ENCODE measurements at regions not wholly inside any gene's neighbourhood (a gene's known extent, or its start where the extent isn't known, plus 50 kb on each side); places are given as distances from the start of the nearest gene placed in this dataset.
"Not testable (repeated sequence)": the region's sequence is repeated elsewhere in the genome, so short reads cannot be mapped to it uniquely, and the experiment has no call there.

DNA sequence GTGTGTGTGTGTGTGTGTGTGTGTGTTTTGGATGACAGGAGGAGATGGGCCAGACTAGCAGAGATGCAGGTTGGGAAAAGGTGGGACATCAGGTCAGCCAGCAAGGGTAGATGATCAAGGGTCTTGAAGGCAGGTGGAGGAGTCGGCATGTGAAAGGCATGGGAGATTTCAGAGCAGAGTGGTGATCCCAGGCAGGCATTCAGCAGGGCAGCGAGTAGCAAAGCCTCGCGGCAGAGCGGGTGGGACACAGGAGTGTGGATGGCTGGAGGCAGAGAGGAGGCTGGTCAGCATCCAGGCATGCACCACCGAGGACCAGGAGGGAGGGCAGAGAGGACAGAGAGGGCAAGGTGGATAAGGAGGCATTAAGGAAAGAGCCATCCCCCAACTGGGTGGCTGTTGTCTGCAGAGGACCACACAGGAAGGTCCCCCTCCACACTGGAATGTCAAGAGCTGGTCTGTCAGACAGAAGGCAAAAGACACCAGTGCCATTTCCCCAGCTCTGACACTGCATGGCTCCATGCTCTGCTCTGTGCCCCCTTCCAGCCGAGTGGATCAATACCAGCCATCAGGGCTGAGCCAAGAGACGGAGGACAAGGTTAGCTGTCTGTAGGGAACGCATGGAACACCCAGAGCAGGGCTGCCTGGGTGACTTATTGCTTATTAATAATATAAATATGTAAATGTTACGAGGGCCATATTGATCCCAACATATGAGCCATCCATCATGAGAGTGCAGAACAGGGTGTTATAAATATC, 74.8 kb upstream of the RPL38 start:
- TF ChIP-seq, protein P1, sequence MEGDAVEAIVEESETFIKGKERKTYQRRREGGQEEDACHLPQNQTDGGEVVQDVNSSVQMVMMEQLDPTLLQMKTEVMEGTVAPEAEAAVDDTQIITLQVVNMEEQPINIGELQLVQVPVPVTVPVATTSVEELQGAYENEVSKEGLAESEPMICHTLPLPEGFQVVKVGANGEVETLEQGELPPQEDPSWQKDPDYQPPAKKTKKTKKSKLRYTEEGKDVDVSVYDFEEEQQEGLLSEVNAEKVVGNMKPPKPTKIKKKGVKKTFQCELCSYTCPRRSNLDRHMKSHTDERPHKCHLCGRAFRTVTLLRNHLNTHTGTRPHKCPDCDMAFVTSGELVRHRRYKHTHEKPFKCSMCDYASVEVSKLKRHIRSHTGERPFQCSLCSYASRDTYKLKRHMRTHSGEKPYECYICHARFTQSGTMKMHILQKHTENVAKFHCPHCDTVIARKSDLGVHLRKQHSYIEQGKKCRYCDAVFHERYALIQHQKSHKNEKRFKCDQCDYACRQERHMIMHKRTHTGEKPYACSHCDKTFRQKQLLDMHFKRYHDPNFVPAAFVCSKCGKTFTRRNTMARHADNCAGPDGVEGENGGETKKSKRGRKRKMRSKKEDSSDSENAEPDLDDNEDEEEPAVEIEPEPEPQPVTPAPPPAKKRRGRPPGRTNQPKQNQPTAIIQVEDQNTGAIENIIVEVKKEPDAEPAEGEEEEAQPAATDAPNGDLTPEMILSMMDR (IDR thresholded peaks at IDR 0.05; ENCODE audit: insufficient read depth, low read depth, low read length) = no peak
- no peak for DNase-seq (ENCODE audit: low read depth)
- no peak overlapping the region for H3K4me3 ChIP-seq (ENCODE audit: low read depth, low read length)

DNA sequence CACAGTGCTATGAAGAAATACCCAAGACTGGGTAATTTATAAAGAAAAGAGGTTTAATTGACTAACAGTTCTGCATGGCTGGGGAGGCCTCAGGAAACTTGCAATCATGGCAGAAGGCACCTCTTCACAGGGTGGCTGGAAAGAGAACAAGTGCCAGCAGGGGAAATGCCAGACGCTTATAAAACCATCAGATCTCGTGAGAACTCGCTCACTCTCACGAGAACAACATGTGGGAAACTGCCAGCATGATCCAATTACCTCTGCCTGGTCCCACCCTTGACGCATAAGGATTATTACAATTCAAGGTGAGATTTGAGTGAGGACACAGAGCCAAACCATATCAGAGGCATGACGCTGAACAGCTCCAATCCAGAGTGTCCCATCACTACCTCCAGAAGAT, 73.7 kb upstream of the RPL38 start:
- not testable (repeated sequence) for H3K4me3 ChIP-seq (ENCODE audit: low read depth, low read length); DNase-seq (ENCODE audit: low read depth)

DNA sequence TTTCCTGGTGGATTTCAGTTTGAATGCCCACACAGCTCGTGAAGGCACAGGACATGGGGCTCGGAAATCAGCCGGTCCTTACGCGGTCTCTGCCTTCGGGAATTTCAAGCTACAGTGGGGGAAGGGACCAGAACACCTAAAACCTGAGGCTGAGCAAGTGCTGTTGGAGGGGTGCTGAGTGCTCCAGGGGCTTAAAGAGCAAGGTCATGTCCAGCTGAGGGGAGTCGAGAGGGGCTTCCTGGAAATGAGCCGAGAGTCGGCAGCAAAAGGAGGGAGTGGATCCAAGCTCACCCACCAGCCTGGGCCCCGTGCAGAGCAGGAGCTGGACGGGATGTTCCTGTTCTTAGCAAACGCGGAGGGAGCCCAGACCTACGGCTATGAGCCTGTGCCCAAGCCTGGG, 73.2 kb upstream of the RPL38 start:
- H3K4me3 ChIP-seq (ENCODE audit: low read depth, low read length) = no peak overlapping the region
- TF ChIP-seq, protein P1 (IDR thresholded peaks at IDR 0.05; ENCODE audit: insufficient read depth, low read depth, low read length) = no peak
- DNase-seq (ENCODE audit: low read depth) = no peak

DNA sequence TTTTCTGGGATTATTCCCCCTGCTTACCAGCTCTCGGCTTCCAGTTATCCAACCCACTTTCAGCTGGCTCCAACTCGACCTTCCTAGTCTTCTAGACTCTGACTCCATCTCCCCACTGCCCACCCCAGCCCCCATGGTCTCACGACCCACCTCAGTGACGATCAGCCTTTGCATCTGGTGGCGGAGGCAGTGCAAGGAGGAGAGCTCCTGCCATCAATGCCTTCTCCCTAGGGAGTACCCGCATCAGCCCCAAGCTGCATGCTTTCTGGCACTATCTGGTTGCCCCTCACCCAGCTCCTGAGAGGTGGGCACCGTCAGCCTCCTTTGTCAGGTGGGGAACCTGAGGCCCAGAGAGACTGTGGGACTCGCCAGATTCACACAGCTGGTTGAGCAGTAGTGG, 72.6 kb upstream of the RPL38 start:
- DNase-seq (ENCODE audit: low read depth) = no peak
- no peak overlapping the region for H3K4me3 ChIP-seq (ENCODE audit: low read depth, low read length)
- TF ChIP-seq, protein P1 (IDR thresholded peaks at IDR 0.05; ENCODE audit: insufficient read depth, low read depth, low read length) = no peak

DNA sequence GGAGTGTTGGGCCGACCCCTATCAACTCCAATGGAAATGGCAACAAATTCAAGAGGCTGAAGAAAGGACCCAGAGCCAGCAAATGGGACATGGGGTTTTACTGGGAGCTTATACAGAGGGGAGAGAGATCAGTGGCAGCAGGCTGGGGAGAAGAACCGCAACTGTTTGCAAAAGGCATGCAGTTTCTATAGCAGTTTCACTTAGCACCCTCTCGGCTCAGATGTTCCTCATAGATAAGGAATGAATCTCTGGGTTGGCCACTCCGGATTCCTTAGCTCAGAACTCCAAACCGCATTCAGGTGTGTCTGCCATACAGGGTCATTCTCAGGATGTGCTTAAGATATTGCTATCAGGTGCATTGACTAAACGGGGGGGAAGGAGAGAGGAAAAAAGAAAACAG, 71.1 kb upstream of the RPL38 start:
- no peak for DNase-seq (ENCODE audit: low read depth)
- TF ChIP-seq, protein P1 (IDR thresholded peaks at IDR 0.05; ENCODE audit: insufficient read depth, low read depth, low read length) = no peak
- no peak overlapping the region for H3K4me3 ChIP-seq (ENCODE audit: low read depth, low read length)

DNA sequence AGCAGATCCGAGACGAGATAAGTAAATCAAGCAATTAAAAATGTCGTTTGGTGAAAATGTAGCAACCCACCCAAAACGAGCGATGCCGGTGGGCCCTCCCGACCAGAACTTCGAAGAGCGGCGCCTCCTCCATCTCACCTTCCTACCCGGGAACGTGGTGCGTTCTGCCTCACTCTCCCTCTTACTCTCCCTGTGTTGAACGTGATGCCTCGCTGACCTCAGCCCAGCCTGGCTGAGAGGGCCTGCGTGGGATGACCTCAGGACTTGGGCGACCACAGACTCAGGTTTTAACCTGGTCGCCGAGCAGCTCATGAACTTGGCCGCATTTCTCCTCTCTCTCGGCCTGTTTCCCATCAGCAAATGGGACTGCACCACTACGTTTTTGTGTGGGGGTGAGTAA, 69.7 kb upstream of the RPL38 start:
- no peak for DNase-seq (ENCODE audit: low read depth)
- TF ChIP-seq, protein P1 (IDR thresholded peaks at IDR 0.05; ENCODE audit: insufficient read depth, low read depth, low read length) = no peak
- no peak overlapping the region for H3K4me3 ChIP-seq (ENCODE audit: low read depth, low read length)

DNA sequence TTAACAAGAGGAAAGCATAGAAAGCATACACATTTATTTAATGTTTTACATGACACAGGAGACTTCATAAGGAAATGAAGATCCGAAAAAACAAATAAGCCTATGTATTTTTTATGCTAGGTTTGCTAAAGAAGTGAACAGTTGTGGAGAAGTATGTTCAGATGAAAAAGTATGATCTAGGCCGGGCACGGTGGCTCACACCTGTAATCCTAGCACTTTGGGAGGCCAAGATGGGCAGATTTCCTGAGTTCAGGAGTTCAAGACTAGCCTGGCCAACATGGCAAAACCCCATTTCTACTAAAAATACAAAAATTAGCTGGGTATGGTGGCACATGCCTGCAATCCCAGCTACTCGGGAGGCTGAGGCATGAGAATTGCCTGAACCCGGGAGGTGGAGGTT, 69.2 kb upstream of the RPL38 start:
- not testable (repeated sequence) for DNase-seq (ENCODE audit: low read depth); H3K4me3 ChIP-seq (ENCODE audit: low read depth, low read length)

DNA sequence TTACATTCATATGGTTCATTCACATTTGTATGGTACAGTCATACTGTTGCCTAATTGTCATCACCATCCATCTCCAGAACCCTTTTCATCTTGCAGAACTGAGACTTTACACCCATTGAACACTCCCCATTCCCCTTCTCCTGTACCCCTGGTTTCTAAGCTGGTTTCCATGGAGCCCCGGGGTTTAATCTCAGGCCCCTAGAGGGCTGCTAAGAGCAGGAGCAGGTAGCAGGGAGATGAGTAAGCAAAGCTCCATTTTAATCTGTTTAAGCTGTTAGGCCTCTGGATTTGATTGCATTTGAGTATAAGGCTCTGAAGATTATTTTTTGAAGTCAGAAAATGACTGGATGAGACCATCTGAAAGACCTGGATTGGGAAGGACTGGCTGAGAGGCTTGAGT, 68.5 kb upstream of the RPL38 start:
- no peak overlapping the region for H3K4me3 ChIP-seq (ENCODE audit: low read depth, low read length)
- DNase-seq (ENCODE audit: low read depth) = no peak
- TF ChIP-seq, protein P1 (IDR thresholded peaks at IDR 0.05; ENCODE audit: insufficient read depth, low read depth, low read length) = no peak
